H1 (cell line): ENCODE measurements at regions not wholly inside any gene's neighbourhood (a gene's known extent, or its start where the extent isn't known, plus 50 kb on each side); places are given as distances from the start of the nearest gene placed in this dataset.

Experiments used
- ATF2 ChIP-seq: IDR thresholded peaks from 2 replicates; pipeline ENCODE4 v1.6.1; 2012; ENCODE audit warnings: low read length, inconsistent platforms
- ATF3 ChIP-seq: IDR thresholded peaks from 2 replicates; pipeline ENCODE4 v1.6.1; 2011; ENCODE audit warnings: low read depth, mild to moderate bottlenecking, low read length; ENCODE audit not compliant: insufficient read depth
- CTCF ChIP-seq, 3 experiments: IDR thresholded peaks; 1 replicate in 2 of 3; 2 replicates in 1 of 3; pipeline versions ENCODE4 v1.5.1 to v1.6.1; 2011; ENCODE audit warnings: low read length in 3 of 3, mild to moderate bottlenecking in 3 of 3, inconsistent platforms in 2 of 3, low read depth in 1 of 3, moderate library complexity in 1 of 3; ENCODE audit not compliant: insufficient read depth in 1 of 3; ENCODE audit errors: control extremely low read depth in 1 of 3
- EGR1 ChIP-seq: IDR thresholded peaks from 2 replicates; pipeline ENCODE4 v1.6.1; 2011; ENCODE audit warnings: low read depth, low read length, borderline replicate concordance
- HDAC2 ChIP-seq, 2 experiments: fragments of 300-600 bp in 1 of 2; sonication (generic) in 1 of 2; IDR thresholded peaks; 2 replicates each; pipeline ENCODE4 v1.6.1; 2011 to 2012; ENCODE audit warnings: low read depth in 2 of 2, low read length in 2 of 2, mild to moderate bottlenecking in 2 of 2, moderate library complexity in 2 of 2, borderline replicate concordance in 1 of 2, inconsistent platforms in 1 of 2
- SIX5 ChIP-seq: IDR thresholded peaks from 2 replicates; pipeline ENCODE4 v1.6.1; 2011; ENCODE audit warnings: mild to moderate bottlenecking, low read depth, low read length
- SP1 ChIP-seq: IDR thresholded peaks from 2 replicates; pipeline ENCODE4 v1.6.1; 2011; ENCODE audit warnings: low read depth, low read length
- TAF1 ChIP-seq: IDR thresholded peaks from 2 replicates; pipeline ENCODE4 v1.6.1; 2011; ENCODE audit warnings: mild to moderate bottlenecking, low read depth, low read length
- YY1 ChIP-seq: IDR thresholded peaks from 2 replicates; pipeline ENCODE4 v1.6.1; 2011; ENCODE audit warnings: low read depth, mild to moderate bottlenecking, low read length

- no peak for TF ChIP-seq CTCF (IDR thresholded peaks at IDR 0.05; ENCODE audit: control extremely low read depth in 1 of 3, insufficient read depth in 1 of 3, low read depth in 1 of 3, low read length in 3 of 3)
- TF ChIP-seq ATF3, result no peak
- no peak for TF ChIP-seq HDAC2 (IDR thresholded peaks at IDR 0.05; ENCODE audit: borderline replicate concordance in 1 of 2, low read depth in 2 of 2, low read length in 2 of 2)
- no peak for TF ChIP-seq SP1
- no peak for TF ChIP-seq ATF2
- no peak for TF ChIP-seq SIX5
- no peak for TF ChIP-seq TAF1
- no peak for TF ChIP-seq EGR1
- TF ChIP-seq YY1, result no peak
Observed at GRCh38 chr10:3401491-3401938, 228.9 kb upstream of the PITRM1 start.
